Kidney glomerular epithelial cell (primary cell): ENCODE measurements at regions not wholly inside any gene's neighbourhood (a gene's known extent, or its start where the extent isn't known, plus 50 kb on each side); places are given as distances from the start of the nearest gene placed in this dataset.

Experiments used
- DNase-seq: peaks from one replicate; lab custom pipeline; 2025; lab: John Stamatoyannopoulos, UW

GRCh38 chr2:146295080-146295670 lies 1549.7 kb upstream of the ACVR2A start:
- DNase-seq, result no peak

GRCh38 chr2:146287281-146287680 lies 1557.5 kb upstream of the ACVR2A start:
- no peak for DNase-seq

- no peak for DNase-seq
Observed at GRCh38 chr2:146278881-146279280, 1565.9 kb upstream of the ACVR2A start.

GRCh38 chr2:146271131-146271831 lies 1573.5 kb upstream of the ACVR2A start:
- no peak for DNase-seq

GRCh38 chr2:146270618-146271017 lies 1574.2 kb upstream of the ACVR2A start:
- DNase-seq, result no peak

GRCh38 chr2:146267093-146267492 lies 1577.7 kb upstream of the ACVR2A start:
- no peak for DNase-seq

- DNase-seq, result peak; percentile 36
Observed at GRCh38 chr2:146265656-146266055, 1579.2 kb upstream of the ACVR2A start.

- no peak for DNase-seq
Observed at GRCh38 chr2:146262606-146263005, 1582.2 kb upstream of the ACVR2A start.

GRCh38 chr2:146260551-146260950 lies 1584.3 kb upstream of the ACVR2A start:
- no peak for DNase-seq

GRCh38 chr2:146259816-146260215 lies 1585.0 kb upstream of the ACVR2A start:
- no peak for DNase-seq

GRCh38 chr2:146258071-146258470 lies 1586.8 kb upstream of the ACVR2A start:
- DNase-seq, result no peak

- no peak for DNase-seq
Observed at GRCh38 chr2:146252119-146252518, 1592.7 kb upstream of the ACVR2A start.

- no peak for DNase-seq
Observed at GRCh38 chr2:146251328-146251727, 1593.5 kb upstream of the ACVR2A start.

GRCh38 chr2:146246736-146247523 lies 1597.9 kb upstream of the ACVR2A start:
- no peak for DNase-seq

- DNase-seq, result no peak
Observed at GRCh38 chr2:146246002-146246735, 1598.7 kb upstream of the ACVR2A start.

- DNase-seq, result no peak
Observed at GRCh38 chr2:146244830-146245229, 1600.0 kb upstream of the ACVR2A start.

GRCh38 chr2:146244131-146244530 lies 1600.7 kb upstream of the ACVR2A start:
- DNase-seq, result no peak

- no peak for DNase-seq
Observed at GRCh38 chr2:146241023-146241422, 1603.8 kb upstream of the ACVR2A start.

- no peak for DNase-seq
Observed at GRCh38 chr2:146240391-146240790, 1604.4 kb upstream of the ACVR2A start.

- peak; percentile 4 for DNase-seq
Observed at GRCh38 chr2:146239392-146240135, 1605.3 kb upstream of the ACVR2A start.

GRCh38 chr2:146238254-146238966 lies 1606.4 kb upstream of the ACVR2A start:
- no peak for DNase-seq
